ENCODE measurements at regions not wholly inside any gene's neighbourhood (a gene's known extent, or its start where the extent isn't known, plus 50 kb on each side); places are given as distances from the start of the nearest gene placed in this dataset.

GRCh38 chr12:98402671-98403070, 112.7 kb upstream of the TMPO start:
- H3K36me3 ChIP-seq: no peaks in the 10 kb centered on the region
- peaks cover 0 to 4% (median 0%) of the 10 kb centered on the region in 3 donors for H3K9me3 ChIP-seq
- TF ChIP-seq CTCF (IDR thresholded peaks at IDR 0.05): no peak
- intact Hi-C loops (cut with DNase I; ENCODE audit: low total_unique reads): no loop called here
- peaks cover 0 to 3% (median 0%) of the 10 kb centered on the region in 4 donors for H3K4me1 ChIP-seq
- no peak overlapping the region for H3K27ac ChIP-seq
- H3K4me3 ChIP-seq: no peak overlapping the region
- no peaks in the 10 kb centered on the region for H3K27me3 ChIP-seq
- DNase-seq: no peak

DNA sequence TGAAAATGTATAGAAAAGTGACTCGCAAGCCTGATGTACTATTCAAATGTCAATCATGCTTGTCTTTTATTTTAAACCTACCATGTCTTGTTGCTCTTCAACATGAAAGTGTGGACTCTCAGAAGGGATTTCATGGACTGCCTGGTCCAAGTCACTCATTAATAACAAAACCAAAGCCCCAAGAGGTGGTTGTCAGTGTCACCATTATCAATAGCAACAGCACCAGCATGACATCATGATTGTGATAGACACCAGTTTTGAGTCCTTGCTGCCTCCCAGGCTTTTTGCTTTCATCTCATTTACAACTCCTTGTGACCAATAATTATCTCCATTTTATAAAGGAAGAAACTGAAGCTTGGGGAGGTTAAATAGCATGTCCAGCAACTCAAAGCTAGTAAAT, 112.0 kb upstream of the TMPO start:
- TF ChIP-seq CTCF (IDR thresholded peaks at IDR 0.05): no peak
- H3K27ac ChIP-seq: no peak overlapping the region
- no peaks in the 10 kb centered on the region for H3K4me1 ChIP-seq
- intact Hi-C loops (cut with DNase I; ENCODE audit: low total_unique reads): no loop called here
- H3K9me3 ChIP-seq: peaks cover 0 to 5% (median 0%) of the 10 kb centered on the region in 3 donors
- H3K36me3 ChIP-seq: no peaks in the 10 kb centered on the region
- no peak overlapping the region for H3K4me3 ChIP-seq
- H3K27me3 ChIP-seq: no peaks in the 10 kb centered on the region
- no peak for DNase-seq

GRCh38 chr12:98403936-98404335, 111.5 kb upstream of the TMPO start:
- peaks cover 0 to 5% (median 0%) of the 10 kb centered on the region in 3 donors for H3K9me3 ChIP-seq
- no peak for DNase-seq
- H3K27ac ChIP-seq: no peak overlapping the region
- TF ChIP-seq CTCF (IDR thresholded peaks at IDR 0.05): no peak
- no peaks in the 10 kb centered on the region for H3K36me3 ChIP-seq
- H3K4me1 ChIP-seq: no peaks in the 10 kb centered on the region
- intact Hi-C loops (cut with DNase I; ENCODE audit: low total_unique reads): no loop called here
- H3K27me3 ChIP-seq: no peaks in the 10 kb centered on the region
- H3K4me3 ChIP-seq: no peak overlapping the region

DNA sequence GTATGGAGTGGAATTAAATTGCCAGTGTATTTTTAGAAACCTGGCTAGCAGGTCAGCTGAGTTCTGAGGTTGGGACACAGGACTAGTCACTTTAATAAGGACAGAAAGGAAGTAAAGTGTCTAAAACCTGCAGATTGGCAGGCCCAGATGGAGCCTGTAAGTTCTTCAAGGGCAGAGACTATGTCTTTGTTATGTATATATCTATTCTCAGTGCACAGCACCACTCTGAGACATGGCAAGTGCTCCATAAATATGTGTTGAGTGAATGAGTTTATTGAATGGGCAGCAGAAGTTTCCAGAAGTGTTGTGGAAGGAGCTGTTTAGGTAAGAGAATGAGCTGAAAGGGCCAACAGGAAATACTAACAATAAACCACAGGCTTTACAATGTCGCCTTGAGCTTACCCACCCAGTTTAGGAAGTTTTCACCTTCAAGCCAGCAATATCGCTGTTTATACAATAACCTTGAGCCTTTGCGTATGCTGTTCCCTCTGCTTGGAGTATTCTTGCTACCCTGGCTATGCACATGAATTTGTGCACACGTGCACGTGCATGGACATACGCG, 109.5 kb upstream of the TMPO start:
- intact Hi-C loops (cut with DNase I; ENCODE audit: low total_unique reads): no loop called here
- no peaks in the 10 kb centered on the region for H3K36me3 ChIP-seq
- no peaks in the 10 kb centered on the region for H3K4me1 ChIP-seq
- no peak for TF ChIP-seq CTCF (IDR thresholded peaks at IDR 0.05)
- no peaks in the 10 kb centered on the region for H3K27me3 ChIP-seq
- H3K9me3 ChIP-seq: peaks cover 0 to 5% (median 4%) of the 10 kb centered on the region in 3 donors
- DNase-seq: no peak
- no peak overlapping the region for H3K27ac ChIP-seq
- H3K4me3 ChIP-seq: no peak overlapping the region

- TF ChIP-seq CTCF (IDR thresholded peaks at IDR 0.05): no peak
- no peaks in the 10 kb centered on the region for H3K36me3 ChIP-seq
- H3K4me1 ChIP-seq: no peaks in the 10 kb centered on the region
- intact Hi-C loops (cut with DNase I; ENCODE audit: low total_unique reads): no loop called here
- no peaks in the 10 kb centered on the region for H3K27me3 ChIP-seq
- H3K9me3 ChIP-seq: peaks cover 0 to 5% (median 4%) of the 10 kb centered on the region in 3 donors
- no peak overlapping the region for H3K4me3 ChIP-seq
- DNase-seq: no peak
- H3K27ac ChIP-seq: no peak overlapping the region
Observed at GRCh38 chr12:98406378-98406777, 109.0 kb upstream of the TMPO start.

DNA sequence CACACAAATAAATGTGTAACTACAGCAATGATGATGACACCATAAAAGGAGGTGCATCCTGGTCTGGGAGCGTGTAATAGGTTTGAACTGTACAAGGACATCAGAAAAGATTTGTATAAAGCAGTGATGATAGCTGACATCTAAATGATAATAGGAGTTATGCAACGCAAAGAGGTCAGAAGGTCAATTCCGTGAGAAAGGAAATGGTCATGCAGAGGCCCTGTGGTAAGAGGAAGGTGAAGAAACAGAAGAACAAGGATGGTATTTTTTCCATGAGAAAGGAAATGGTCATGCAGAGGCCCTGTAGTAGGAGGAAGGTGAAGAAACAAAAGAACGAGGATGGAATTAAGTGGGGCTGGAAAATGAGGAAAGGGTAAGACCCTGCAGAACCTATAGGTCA, 106.7 kb upstream of the TMPO start:
- Histone ChIP-seq H3K4me1 (no peaks in the 10 kb centered on the region), H3K9me3 (peaks cover 0 to 5% (median 4%) of the 10 kb centered on the region in 3 donors), H3K36me3 (no peaks in the 10 kb centered on the region), H3K27ac (no peak overlapping the region), H3K4me3 (no peak overlapping the region), H3K27me3 (no peaks in the 10 kb centered on the region)
- DNase-seq: no peak
- intact Hi-C loops (cut with DNase I; ENCODE audit: low total_unique reads): no loop called here
- no peak for TF ChIP-seq CTCF (IDR thresholded peaks at IDR 0.05)

Data from tibial artery (tissue), 4 donors.